Neuronal stem cell (in vitro differentiated cells): ENCODE measurements at regions not wholly inside any gene's neighbourhood (a gene's known extent, or its start where the extent isn't known, plus 50 kb on each side); places are given as distances from the start of the nearest gene placed in this dataset.
"Not testable (repeated sequence)": the region's sequence is repeated elsewhere in the genome, so short reads cannot be mapped to it uniquely, and the experiment has no call there.

Source experiments
- DNase-seq: peaks from one replicate; pipeline ENCODE4 v3.0.0-alpha.2; 2013; ENCODE audit warnings: low spot score
- H2AFZ ChIP-seq: one replicate; pipeline ENCODE4 v1.6.1; 2013; ENCODE audit warnings: mild to moderate bottlenecking, low read length, inconsistent platforms
- H2AK5ac ChIP-seq: 2 replicates; pipeline ENCODE4 v1.6.1; 2013; ENCODE audit warnings: low read depth, mild to moderate bottlenecking, inconsistent platforms, low read length, moderate library complexity, mixed read lengths
- H2BK120ac ChIP-seq: 2 replicates; pipeline ENCODE4 v1.6.1; 2013; ENCODE audit warnings: low read depth, mild to moderate bottlenecking, inconsistent platforms, low read length, moderate library complexity, mixed read lengths
- H2BK12ac ChIP-seq: one replicate; pipeline ENCODE4 v1.6.1; 2013; ENCODE audit warnings: low read length, inconsistent platforms
- H2BK15ac ChIP-seq: 2 replicates; pipeline ENCODE4 v1.6.1; 2013; ENCODE audit warnings: mild to moderate bottlenecking, low read length, inconsistent platforms, mixed read lengths
- H2BK5ac ChIP-seq: one replicate; pipeline ENCODE4 v1.6.1; 2013; ENCODE audit warnings: inconsistent platforms, mild to moderate bottlenecking, low read length, moderate library complexity
- H3K14ac ChIP-seq: one replicate; pipeline ENCODE4 v1.6.1; 2013; ENCODE audit warnings: low read length, inconsistent platforms
- H3K18ac ChIP-seq: 2 replicates; pipeline ENCODE4 v1.6.1; 2013; ENCODE audit warnings: low read length, inconsistent platforms
- H3K23ac ChIP-seq: 2 replicates; pipeline ENCODE4 v1.6.1; 2013; ENCODE audit warnings: low read depth, mild to moderate bottlenecking, mixed read lengths, low read length, inconsistent platforms; ENCODE audit not compliant: poor library complexity
- H3K27ac ChIP-seq: replicated peaks from 3 replicates; pipeline ENCODE4 v1.5.1; 2013; ENCODE audit warnings: low read length, inconsistent platforms
- H3K27me3 ChIP-seq, 3 experiments: 2 replicates each; pipeline ENCODE4 v1.6.1; 2013; ENCODE audit warnings: low read length in 3 of 3, mild to moderate bottlenecking in 2 of 3, inconsistent platforms in 1 of 3, low read depth in 1 of 3, mixed read lengths in 1 of 3, moderate library complexity in 1 of 3; ENCODE audit not compliant: control insufficient read depth in 3 of 3, insufficient read depth in 3 of 3
- H3K36me3 ChIP-seq, 2 donors: replicated peaks in 1 of 2; 2 replicates each; pipeline ENCODE4 v1.6.1; 2013; ENCODE audit warnings: low read length in 2 of 2; ENCODE audit not compliant: control insufficient read depth in 2 of 2, insufficient read depth in 2 of 2
- H3K4ac ChIP-seq: 2 replicates; pipeline ENCODE4 v1.6.1; 2013; ENCODE audit warnings: inconsistent platforms, mild to moderate bottlenecking, low read length, moderate library complexity
- H3K4me1 ChIP-seq, 2 donors: 1 replicate in 1 of 2; 2 replicates in 1 of 2; pipeline ENCODE4 v1.6.1; 2013; ENCODE audit warnings: low read length in 2 of 2, low read depth in 1 of 2; ENCODE audit not compliant: control insufficient read depth in 2 of 2, insufficient read depth in 1 of 2
- H3K4me2 ChIP-seq: one replicate; pipeline ENCODE4 v1.6.1; 2013; ENCODE audit warnings: mild to moderate bottlenecking, low read length, inconsistent platforms; ENCODE audit not compliant: insufficient read depth, poor library complexity, severe bottlenecking
- H3K4me3 ChIP-seq, 2 donors: 2 replicates each; pipeline ENCODE4 v1.5.1; 2013; ENCODE audit warnings: low read length in 2 of 2, mild to moderate bottlenecking in 2 of 2, inconsistent platforms in 1 of 2, moderate library complexity in 1 of 2
- H3K79me1 ChIP-seq: one replicate; pipeline ENCODE4 v1.6.1; 2013; ENCODE audit warnings: low read depth, mild to moderate bottlenecking, inconsistent platforms, low read length, moderate library complexity
- H3K9ac ChIP-seq: one replicate; pipeline ENCODE4 v1.6.1; 2013; ENCODE audit warnings: mild to moderate bottlenecking, low read depth, low read length, inconsistent platforms; ENCODE audit not compliant: poor library complexity
- H3K9me3 ChIP-seq, 2 donors: replicated peaks in 1 of 2; 2 replicates each; pipeline versions ENCODE3 to v1.6.1; 2013; ENCODE audit warnings: low read length in 2 of 2, mild to moderate bottlenecking in 2 of 2, inconsistent platforms in 1 of 2, low read depth in 1 of 2, mixed read lengths in 1 of 2, moderate library complexity in 1 of 2; ENCODE audit not compliant: control insufficient read depth in 2 of 2, insufficient read depth in 1 of 2
- H4K8ac ChIP-seq: one replicate; pipeline ENCODE4 v1.6.1; 2013; ENCODE audit warnings: low read depth, mild to moderate bottlenecking, inconsistent platforms, low read length, moderate library complexity
- H4K91ac ChIP-seq: one replicate; pipeline ENCODE4 v1.6.1; 2013; ENCODE audit warnings: low read length, low read depth, mild to moderate bottlenecking, inconsistent platforms; ENCODE audit not compliant: poor library complexity
- WGBS, 2 donors: extraction: QIAGEN DNeasy Blood & Tissue Kit; methylation state at CpG; one replicate each; pipeline ENCODE4 v1.1.7; 2013; ENCODE audit warnings: missing lambda C conversion rate in 2 of 2, mixed read lengths in 1 of 2; ENCODE audit not compliant: insufficient read length in 2 of 2, insufficient replicate concordance in 1 of 2; ENCODE audit errors: extremely low coverage in 2 of 2; 5-methylcytosine and 5-hydroxymethylcytosine counted together

- H2AFZ ChIP-seq: peak overlapping the region; percentile 63
- no peak overlapping the region for H4K91ac ChIP-seq
- H3K4ac ChIP-seq: no peak overlapping the region
- H3K23ac ChIP-seq: peak overlapping the region; percentile 50
- H3K4me2 ChIP-seq: no peak overlapping the region
- peak overlapping the region; percentile 60 for H3K14ac ChIP-seq
- no peak overlapping the region for H3K27ac ChIP-seq
- H2BK5ac ChIP-seq: no peak overlapping the region
- no peak for DNase-seq
- H3K27me3 ChIP-seq: no peaks in the 10 kb centered on the region
- H3K4me3 ChIP-seq: no peak overlapping the region
- H3K18ac ChIP-seq: peak overlapping the region; percentile 89
- no peaks in the 10 kb centered on the region for H3K36me3 ChIP-seq
- H2BK12ac ChIP-seq: no peak overlapping the region
- peak overlapping the region; percentile 83 for H2BK15ac ChIP-seq
- H3K4me1 ChIP-seq: peaks cover 4 to 7% of the 10 kb centered on the region in 2 donors
- no peak overlapping the region for H4K8ac ChIP-seq
- no peak overlapping the region for H2BK120ac ChIP-seq
- no peak overlapping the region for H3K9ac ChIP-seq
- peak overlapping the region; percentile 53 for H2AK5ac ChIP-seq
- H3K79me1 ChIP-seq: no peaks in the 10 kb centered on the region
- no CpG with 5 or more reads among the region's 26 CpGs for WGBS, 2 donors
- H3K9me3 ChIP-seq: peaks cover 0 to 5% of the 10 kb centered on the region in 2 donors
Measured at GRCh38 chr6:167748458-167749379, 78.0 kb upstream of the AFDN start.

DNA sequence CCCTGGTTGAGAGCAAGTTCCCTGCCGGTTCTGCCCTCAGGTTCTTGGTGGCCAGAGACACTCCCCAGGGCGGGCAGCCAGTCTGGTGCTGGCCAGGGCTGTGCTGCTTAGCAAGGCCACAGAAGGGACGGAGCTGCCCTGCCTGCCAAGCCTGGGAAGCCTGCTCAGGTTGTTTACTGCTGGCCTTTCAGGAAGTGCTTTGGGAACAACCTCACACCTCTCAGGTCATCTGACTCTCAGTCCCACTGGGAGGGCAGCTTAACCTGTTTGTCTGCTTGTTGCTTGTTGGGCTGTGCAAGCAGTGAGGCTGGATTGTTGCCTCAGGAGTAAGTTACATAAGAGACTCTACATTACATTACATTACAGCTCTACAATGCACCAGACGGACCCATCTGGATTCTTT, 75.8 kb upstream of the AFDN start:
- no peak for DNase-seq
- Histone ChIP-seq H3K36me3 (no peaks in the 10 kb centered on the region), H3K14ac (no peak overlapping the region), H4K8ac (no peak overlapping the region), H3K4me3 (no peak overlapping the region), H2BK120ac (no peak overlapping the region), H2BK12ac (no peak overlapping the region), H3K4ac (no peak overlapping the region), H3K9me3 (no peaks in the 10 kb centered on the region), H3K27ac (no peak overlapping the region), H3K23ac (no peak overlapping the region), H3K18ac (peak overlapping the region; percentile 54), H3K27me3 (no peaks in the 10 kb centered on the region), H2BK5ac (peak overlapping the region; percentile 20), H3K79me1 (no peaks in the 10 kb centered on the region), H3K9ac (no peak overlapping the region), H2AFZ (peak overlapping the region; percentile 21), H2BK15ac (peak overlapping the region; percentile 11), H2AK5ac (no peak overlapping the region), H4K91ac (no peak overlapping the region), H3K4me1 (peaks cover 6 to 7% of the 10 kb centered on the region in 2 donors), H3K4me2 (no peak overlapping the region)
- WGBS, 2 donors: no CpG with 5 or more reads among the region's 4 CpGs

- Histone ChIP-seq H3K27me3 (no peaks in the 10 kb centered on the region), H2AK5ac (peak overlapping the region; percentile 77), H3K4me2 (no peak overlapping the region), H3K23ac (no peak overlapping the region), H3K4me1 (peaks cover 6 to 7% of the 10 kb centered on the region in 2 donors), H3K4me3 (no peak overlapping the region), H3K9me3 (no peaks in the 10 kb centered on the region), H3K27ac (no peak overlapping the region), H3K4ac (no peak overlapping the region), H3K79me1 (no peaks in the 10 kb centered on the region), H2BK120ac (no peak overlapping the region), H3K9ac (no peak overlapping the region), H3K18ac (peak overlapping the region; percentile 81), H2AFZ (no peak overlapping the region), H3K14ac (no peak overlapping the region), H2BK5ac (no peak overlapping the region), H3K36me3 (no peaks in the 10 kb centered on the region), H4K91ac (no peak overlapping the region), H2BK12ac (no peak overlapping the region), H2BK15ac (peak overlapping the region; percentile 78), H4K8ac (no peak overlapping the region)
- DNase-seq: no peak
- no CpG with 5 or more reads among the region's 7 CpGs for WGBS, 2 donors
Measured at GRCh38 chr6:167751579-167752115, 75.1 kb upstream of the AFDN start.

- H2BK15ac ChIP-seq, DNase-seq, H3K18ac ChIP-seq, H3K9ac ChIP-seq, H3K4ac ChIP-seq, H3K27ac ChIP-seq, H2BK120ac ChIP-seq, H3K27me3 ChIP-seq, H3K79me1 ChIP-seq, H3K4me1 ChIP-seq, H3K4me2 ChIP-seq, H2BK12ac ChIP-seq, H3K14ac ChIP-seq, H3K36me3 ChIP-seq, H3K4me3 ChIP-seq, H2AK5ac ChIP-seq, H4K8ac ChIP-seq, H3K23ac ChIP-seq, H3K9me3 ChIP-seq, H2AFZ ChIP-seq, H2BK5ac ChIP-seq, H4K91ac ChIP-seq: not testable (repeated sequence)
- no CpG with 5 or more reads among the region's 2 CpGs for WGBS, 2 donors
Measured at GRCh38 chr6:167753281-167753680, 73.4 kb upstream of the AFDN start.
